Esophagus squamous epithelium (tissue), 5 donors: ENCODE measurements at regions not wholly inside any gene's neighbourhood (a gene's known extent, or its start where the extent isn't known, plus 50 kb on each side); places are given as distances from the start of the nearest gene placed in this dataset.

Source experiments
- DNase-seq: peaks from one replicate; lab custom pipeline; 2025; lab: John Stamatoyannopoulos, UW
- H3K27ac ChIP-seq, 4 donors: fragments of 200-600 bp; sonication (generic); one replicate each; pipeline ENCODE4 v1.5.1; 2016 to 2019; ENCODE audit warnings: mild to moderate bottlenecking in 1 of 4
- H3K27me3 ChIP-seq, 4 donors: fragments of 200-600 bp; sonication (generic); 1 replicate in 3 of 4; 2 replicates in 1 of 4; pipeline versions ENCODE4 v1.5.1 to v1.6.0; 2017 to 2021; ENCODE audit warnings: antibody characterized with exemption in 1 of 4
- H3K36me3 ChIP-seq, 3 donors: fragments of 200-600 bp; sonication (generic); one replicate each; pipeline ENCODE4 v1.5.1; 2016 to 2019
- H3K4me1 ChIP-seq, 3 donors: fragments of 200-600 bp; sonication (generic); one replicate each; pipeline ENCODE4 v1.5.1; 2017 to 2019
- H3K4me3 ChIP-seq, 4 donors: fragments of 200-600 bp; sonication (generic); 1 replicate in 3 of 4; 2 replicates in 1 of 4; pipeline ENCODE4 v1.5.1; 2016 to 2019; ENCODE audit warnings: mild to moderate bottlenecking in 2 of 4, moderate library complexity in 1 of 4
- H3K9me3 ChIP-seq, 3 donors: fragments of 200-600 bp; sonication (generic); one replicate each; pipeline ENCODE4 v1.5.1; 2016 to 2019
- POLR2A ChIP-seq, 4 donors: fragments of 450-650 bp; IDR thresholded peaks; one replicate each; pipeline ENCODE4 v1.6.1; 2017; ENCODE audit warnings: antibody characterized with exemption in 4 of 4, mild to moderate bottlenecking in 4 of 4, moderate library complexity in 3 of 4
- WGBS, 2 donors: methylation state at CpG; one replicate each; pipeline ENCODE4 v1.1.5; 2018; 5-methylcytosine and 5-hydroxymethylcytosine counted together
- intact Hi-C: fragments of 100-400 bp; cut with DNase I; formaldehyde crosslinking; loops from one replicate; pipeline ENCODE4 v1.15.0; 2022
- TF ChIP-seq, protein P1 (sequence below), 6 experiments: fragments of 450-650 bp in 4 of 6; fragments of 200-600 bp in 2 of 6; sonication (generic) in 2 of 6; IDR thresholded peaks; one replicate each; pipeline ENCODE4 v1.5.1; 2016 to 2019; ENCODE audit warnings: antibody characterized with exemption in 6 of 6, mild to moderate bottlenecking in 4 of 6, moderate library complexity in 4 of 6
- donor health status: DM: yes; HTN: yes; CAD: no.

DNA sequence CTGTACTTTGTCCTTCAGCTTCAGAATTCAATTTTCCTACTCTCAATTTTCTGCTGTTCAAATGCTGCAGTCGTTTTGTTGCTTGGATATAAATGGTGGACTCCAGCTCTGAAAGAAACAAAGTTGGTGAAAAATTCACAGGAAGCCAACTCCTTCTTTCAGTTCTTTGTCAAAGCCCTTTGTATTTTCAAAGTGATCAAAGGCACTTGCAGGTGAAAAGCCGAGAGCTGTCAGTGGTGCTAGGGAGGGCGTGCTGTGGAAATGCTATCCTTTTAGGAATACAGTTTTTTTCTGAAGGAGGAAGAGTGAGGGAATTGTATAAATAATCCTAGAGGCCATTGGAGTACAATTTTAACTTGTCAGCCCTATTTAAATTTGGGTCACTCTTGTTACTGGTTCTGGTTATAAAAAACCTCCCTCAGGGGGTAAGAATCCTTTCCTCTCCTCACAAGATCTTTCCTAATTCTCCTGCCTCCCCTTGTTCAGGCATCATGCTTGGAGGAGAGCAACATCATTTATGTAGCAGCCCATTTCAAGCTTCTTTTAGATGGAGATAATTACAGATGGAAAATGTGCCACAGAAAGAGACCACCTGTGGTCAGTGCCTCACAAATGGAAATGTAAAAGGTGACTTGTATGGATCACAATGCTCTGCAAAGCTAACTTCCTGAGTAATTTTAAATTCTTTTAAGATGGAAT, 62.5 kb upstream of the GHR start:
- Histone ChIP-seq H3K4me1 (no peaks in the 10 kb centered on the region), H3K27ac (no peak overlapping the region), H3K9me3 (no peaks in the 10 kb centered on the region), H3K27me3 (no peaks in the 10 kb centered on the region), H3K4me3 (no peak overlapping the region), H3K36me3 (no peaks in the 10 kb centered on the region)
- TF ChIP-seq, protein P1, sequence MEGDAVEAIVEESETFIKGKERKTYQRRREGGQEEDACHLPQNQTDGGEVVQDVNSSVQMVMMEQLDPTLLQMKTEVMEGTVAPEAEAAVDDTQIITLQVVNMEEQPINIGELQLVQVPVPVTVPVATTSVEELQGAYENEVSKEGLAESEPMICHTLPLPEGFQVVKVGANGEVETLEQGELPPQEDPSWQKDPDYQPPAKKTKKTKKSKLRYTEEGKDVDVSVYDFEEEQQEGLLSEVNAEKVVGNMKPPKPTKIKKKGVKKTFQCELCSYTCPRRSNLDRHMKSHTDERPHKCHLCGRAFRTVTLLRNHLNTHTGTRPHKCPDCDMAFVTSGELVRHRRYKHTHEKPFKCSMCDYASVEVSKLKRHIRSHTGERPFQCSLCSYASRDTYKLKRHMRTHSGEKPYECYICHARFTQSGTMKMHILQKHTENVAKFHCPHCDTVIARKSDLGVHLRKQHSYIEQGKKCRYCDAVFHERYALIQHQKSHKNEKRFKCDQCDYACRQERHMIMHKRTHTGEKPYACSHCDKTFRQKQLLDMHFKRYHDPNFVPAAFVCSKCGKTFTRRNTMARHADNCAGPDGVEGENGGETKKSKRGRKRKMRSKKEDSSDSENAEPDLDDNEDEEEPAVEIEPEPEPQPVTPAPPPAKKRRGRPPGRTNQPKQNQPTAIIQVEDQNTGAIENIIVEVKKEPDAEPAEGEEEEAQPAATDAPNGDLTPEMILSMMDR (IDR thresholded peaks at IDR 0.05), result no peak
- TF ChIP-seq POLR2A (IDR thresholded peaks at IDR 0.05), result no peak
- no peak for DNase-seq
- intact Hi-C loops, result no loop called here
- WGBS, 2 donors, result 26 to 35% methylated on average over 3 of the region's 3 CpGs

GRCh38 chr5:42361315-42361688, 61.9 kb upstream of the GHR start:
- H3K27me3 ChIP-seq, result no peaks in the 10 kb centered on the region
- no peak for DNase-seq
- H3K4me1 ChIP-seq, result no peaks in the 10 kb centered on the region
- no peaks in the 10 kb centered on the region for H3K36me3 ChIP-seq
- H3K4me3 ChIP-seq, result no peak overlapping the region
- no peaks in the 10 kb centered on the region for H3K9me3 ChIP-seq
- WGBS, 2 donors, result 22 to 37% methylated on average over 3 of the region's 3 CpGs
- H3K27ac ChIP-seq, result no peak overlapping the region
- intact Hi-C loops, result no loop called here
- TF ChIP-seq POLR2A (IDR thresholded peaks at IDR 0.05), result no peak
- TF ChIP-seq, protein P1 (IDR thresholded peaks at IDR 0.05), result no peak

- Histone ChIP-seq H3K4me3 (no peak overlapping the region), H3K27me3 (no peaks in the 10 kb centered on the region), H3K36me3 (no peaks in the 10 kb centered on the region), H3K9me3 (no peaks in the 10 kb centered on the region), H3K27ac (no peak overlapping the region), H3K4me1 (no peaks in the 10 kb centered on the region)
- 65 to 84% methylated on average over 2 of the region's 2 CpGs for WGBS, 2 donors
- intact Hi-C loops, result no loop called here
- no peak for TF ChIP-seq POLR2A (IDR thresholded peaks at IDR 0.05)
- TF ChIP-seq, protein P1 (IDR thresholded peaks at IDR 0.05), result no peak
- no peak for DNase-seq
Measured at GRCh38 chr5:42366051-42366450, 57.2 kb upstream of the GHR start.
